Bronchial epithelial cell (primary cell): ENCODE measurements at regions not wholly inside any gene's neighbourhood (a gene's known extent, or its start where the extent isn't known, plus 50 kb on each side); places are given as distances from the start of the nearest gene placed in this dataset.

Source experiments
- DNase-seq: peaks from one replicate; pipeline ENCODE4 v3.0.0-alpha.2; 2010; ENCODE audit warnings: low read depth
- FAIRE-seq: peaks from 2 replicates; lab custom pipeline; 2011; peaks lifted over from hg19 to GRCh38; lab: Jason Lieb, UNC
- H3K27me3 ChIP-seq: 2 replicates; pipeline ENCODE4 v1.5.1; 2011; ENCODE audit warnings: low read length; ENCODE audit not compliant: control insufficient read depth, insufficient read depth
- H3K36me3 ChIP-seq: 2 replicates; pipeline ENCODE4 v1.5.1; 2011; ENCODE audit warnings: low read length; ENCODE audit not compliant: control insufficient read depth, insufficient read depth
- H3K4me3 ChIP-seq: 2 replicates; pipeline ENCODE4 v1.5.1; 2011; ENCODE audit warnings: mild to moderate bottlenecking, low read depth, low read length, control low read depth
- CTCF ChIP-seq: IDR thresholded peaks from 2 replicates; pipeline ENCODE4 v1.5.1; 2011; ENCODE audit warnings: mild to moderate bottlenecking, moderate library complexity, low read length, control low read depth, inconsistent platforms; ENCODE audit not compliant: insufficient read depth, severe bottlenecking

- no peaks in the 10 kb centered on the region for H3K36me3 ChIP-seq
- DNase-seq (no peak), FAIRE-seq (no peak)
- no peak for TF ChIP-seq CTCF
- H3K4me3 ChIP-seq = no peak overlapping the region
- no peaks in the 10 kb centered on the region for H3K27me3 ChIP-seq
Measured at GRCh38 chr6:91573826-91574416, 987.0 kb upstream of the MAP3K7 start.

- no peak overlapping the region for H3K4me3 ChIP-seq
- no peak for TF ChIP-seq CTCF
- FAIRE-seq (no peak), DNase-seq (no peak)
- H3K36me3 ChIP-seq = no peaks in the 10 kb centered on the region
- no peaks in the 10 kb centered on the region for H3K27me3 ChIP-seq
Measured at GRCh38 chr6:91572878-91573277, 986.0 kb upstream of the MAP3K7 start.

DNA sequence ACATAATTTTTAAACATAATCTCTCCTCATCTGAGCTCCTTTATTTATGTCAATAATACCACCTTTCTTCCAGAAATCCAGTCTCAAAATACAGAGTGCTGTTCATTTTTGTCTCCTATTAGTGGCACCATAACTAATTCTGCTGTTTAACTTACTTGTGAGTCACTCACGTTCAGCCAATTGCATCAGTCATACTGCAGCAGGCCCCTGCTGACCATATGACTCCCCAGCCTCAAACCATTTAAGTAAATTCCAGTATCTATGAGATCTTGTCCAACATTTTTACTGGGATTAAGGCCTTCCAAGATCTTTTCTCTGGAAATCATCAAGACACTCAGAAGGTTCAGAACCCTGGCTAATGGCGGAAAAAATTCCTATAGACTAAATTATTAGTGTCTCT is 982.2 kb upstream of the MAP3K7 start:
- Histone ChIP-seq H3K4me3 (no peak overlapping the region), H3K27me3 (no peaks in the 10 kb centered on the region), H3K36me3 (no peaks in the 10 kb centered on the region)
- FAIRE-seq = no peak
- peak; percentile 15 for DNase-seq
- TF ChIP-seq CTCF = no peak

DNA sequence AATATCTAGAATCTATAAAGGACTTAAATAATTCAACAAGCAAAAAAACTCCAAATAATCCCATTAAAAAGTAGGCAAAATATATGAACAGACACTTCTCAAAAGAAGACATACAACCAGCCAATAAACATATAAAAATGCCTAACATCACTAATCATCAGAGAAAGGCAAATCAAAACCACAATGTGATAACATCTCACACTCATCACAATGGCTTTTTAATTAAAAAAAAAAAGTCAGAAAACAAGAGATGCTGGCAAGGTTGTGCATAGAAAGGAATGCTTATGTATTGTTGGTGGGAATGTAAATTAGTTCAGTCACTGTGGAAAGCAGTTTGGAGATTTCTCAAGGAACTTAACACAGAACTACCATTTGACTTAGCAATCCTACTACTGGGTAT is 979.6 kb upstream of the MAP3K7 start:
- no peak for DNase-seq
- H3K4me3 ChIP-seq = no peak overlapping the region
- no peaks in the 10 kb centered on the region for H3K36me3 ChIP-seq
- H3K27me3 ChIP-seq = no peaks in the 10 kb centered on the region
- TF ChIP-seq CTCF = no peak
- FAIRE-seq = no peak

GRCh38 chr6:91565207-91565606 is 978.3 kb upstream of the MAP3K7 start:
- no peak for DNase-seq

More at GRCh38 chr6:91565207-91565606, 978.3 kb upstream of the MAP3K7 start:
- no peak for FAIRE-seq
- no peaks in the 10 kb centered on the region for H3K36me3 ChIP-seq
- no peaks in the 10 kb centered on the region for H3K27me3 ChIP-seq
- no peak for TF ChIP-seq CTCF
- H3K4me3 ChIP-seq = no peak overlapping the region
